ENCODE measurements at regions not wholly inside any gene's neighbourhood (a gene's known extent, or its start where the extent isn't known, plus 50 kb on each side); places are given as distances from the start of the nearest gene placed in this dataset.

GRCh38 chr4:15362541-15362940, 65.3 kb upstream of the C1QTNF7 start:
- no peak overlapping the region for H3K4me3 ChIP-seq (ENCODE audit: control insufficient read depth in 1 of 7, extremely low read depth in 1 of 7, insufficient read depth in 4 of 7, low read depth in 2 of 7, low read length in 6 of 7)
- 80% methylated on average over 1 of the region's 2 CpGs for WGBS (ENCODE audit: insufficient coverage)
- no peaks in the 10 kb centered on the region for H3K9me3 ChIP-seq (ENCODE audit: control extremely low read depth in 1 of 5, control insufficient read depth in 4 of 5, insufficient read depth in 2 of 5, low read depth in 1 of 5, low read length in 4 of 5)
- peaks cover 0 to 2% (median 0%) of the 10 kb centered on the region in 4 experiments for H3K4me1 ChIP-seq (ENCODE audit: control extremely low read depth in 1 of 4, control insufficient read depth in 4 of 4, insufficient read depth in 4 of 4, low read length in 3 of 4)
- ChIA-PET POLR2A (interaction anchor here (0.5 kb wide), 1 partner anchor 141 kb away, joined by 4 read pairs; no protein-coding TSS in a partner anchor), CTCF (interaction anchor here (0.9 to 1.3 kb wide), 3 partner anchors 10 to 35 kb away, joined by 3 to 4 read pairs (median 3); no protein-coding TSS in a partner anchor)
- no peak for DNase-seq
- H3K27ac ChIP-seq (ENCODE audit: insufficient read depth in 1 of 2, low read depth in 1 of 2, low read length in 2 of 2, poor library complexity in 1 of 2, severe bottlenecking in 2 of 2): no peak overlapping the region
- H3K27me3 ChIP-seq (replicated peaks in 2 of 5; ENCODE audit: control insufficient read depth in 4 of 5, insufficient read depth in 5 of 5, low read length in 4 of 5): no peaks in the 10 kb centered on the region
- H3K36me3 ChIP-seq (ENCODE audit: control insufficient read depth in 4 of 4, insufficient read depth in 4 of 4, low read length in 3 of 4): no peaks in the 10 kb centered on the region

GRCh38 chr4:15364183-15364582, 63.6 kb upstream of the C1QTNF7 start:
- no peak overlapping the region for H3K27ac ChIP-seq (ENCODE audit: insufficient read depth in 1 of 2, low read depth in 1 of 2, low read length in 2 of 2, poor library complexity in 1 of 2, severe bottlenecking in 2 of 2)
- POLR2A ChIA-PET: no interaction called here

DNA sequence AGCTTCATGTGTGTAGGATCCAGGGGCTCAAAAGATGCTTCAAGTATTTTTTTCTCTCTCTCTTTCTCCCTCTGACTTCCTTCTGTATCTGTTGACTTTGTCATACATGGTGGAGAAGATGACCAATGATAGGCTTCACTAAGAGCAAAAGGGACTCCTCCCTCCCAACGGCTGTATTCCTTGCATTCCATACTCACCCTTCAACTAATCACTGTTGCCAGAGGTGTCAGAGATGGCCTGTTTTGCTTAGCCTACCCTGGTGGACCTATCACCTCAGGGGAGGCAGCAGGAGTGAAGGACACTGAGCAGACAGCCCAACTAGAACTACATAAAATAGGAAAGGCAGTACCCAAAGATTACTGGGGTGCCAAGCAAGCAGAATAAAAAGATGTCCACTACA, 62.2 kb upstream of the C1QTNF7 start:
- ChIA-PET POLR2A (no interaction called here), CTCF (interaction anchor here (1.8 kb wide), 1 partner anchor 31 kb away, joined by 5 read pairs; no protein-coding TSS in a partner anchor)
- H3K36me3 ChIP-seq (ENCODE audit: control insufficient read depth in 4 of 4, insufficient read depth in 4 of 4, low read length in 3 of 4): no peaks in the 10 kb centered on the region
- no peaks in the 10 kb centered on the region for H3K9me3 ChIP-seq (ENCODE audit: control extremely low read depth in 1 of 5, control insufficient read depth in 4 of 5, insufficient read depth in 2 of 5, low read depth in 1 of 5, low read length in 4 of 5)
- H3K27ac ChIP-seq (ENCODE audit: insufficient read depth in 1 of 2, low read depth in 1 of 2, low read length in 2 of 2, poor library complexity in 1 of 2, severe bottlenecking in 2 of 2): no peak overlapping the region
- H3K4me1 ChIP-seq (ENCODE audit: control extremely low read depth in 1 of 4, control insufficient read depth in 4 of 4, insufficient read depth in 4 of 4, low read length in 3 of 4): peaks cover 0 to 6% (median 3%) of the 10 kb centered on the region in 4 experiments
- 90% methylated on average over 1 of the region's 1 CpG for WGBS (ENCODE audit: insufficient coverage)
- no peaks in the 10 kb centered on the region for H3K27me3 ChIP-seq (replicated peaks in 2 of 5; ENCODE audit: control insufficient read depth in 4 of 5, insufficient read depth in 5 of 5, low read length in 4 of 5)
- no peak overlapping the region for H3K4me3 ChIP-seq (ENCODE audit: control insufficient read depth in 1 of 7, extremely low read depth in 1 of 7, insufficient read depth in 4 of 7, low read depth in 2 of 7, low read length in 6 of 7)
- DNase-seq: no peak

More at GRCh38 chr4:15364183-15364582, 63.6 kb upstream of the C1QTNF7 start:
- no peaks in the 10 kb centered on the region for H3K9me3 ChIP-seq (ENCODE audit: control extremely low read depth in 1 of 5, control insufficient read depth in 4 of 5, insufficient read depth in 2 of 5, low read depth in 1 of 5, low read length in 4 of 5)
- DNase-seq: no peak
- no peak overlapping the region for H3K4me3 ChIP-seq (ENCODE audit: control insufficient read depth in 1 of 7, extremely low read depth in 1 of 7, insufficient read depth in 4 of 7, low read depth in 2 of 7, low read length in 6 of 7)
- H3K27me3 ChIP-seq (replicated peaks in 2 of 5; ENCODE audit: control insufficient read depth in 4 of 5, insufficient read depth in 5 of 5, low read length in 4 of 5): no peaks in the 10 kb centered on the region
- H3K36me3 ChIP-seq (ENCODE audit: control insufficient read depth in 4 of 4, insufficient read depth in 4 of 4, low read length in 3 of 4): no peaks in the 10 kb centered on the region
- CTCF ChIA-PET: no interaction called here
- peaks cover 0 to 4% (median 3%) of the 10 kb centered on the region in 4 experiments for H3K4me1 ChIP-seq (ENCODE audit: control extremely low read depth in 1 of 4, control insufficient read depth in 4 of 4, insufficient read depth in 4 of 4, low read length in 3 of 4)

GRCh38 chr4:15366721-15367120, 61.1 kb upstream of the C1QTNF7 start:
- Histone ChIP-seq H3K9me3 (ENCODE audit: control extremely low read depth in 1 of 5, control insufficient read depth in 4 of 5, insufficient read depth in 2 of 5, low read depth in 1 of 5, low read length in 4 of 5) (no peaks in the 10 kb centered on the region), H3K27me3 (replicated peaks in 2 of 5; ENCODE audit: control insufficient read depth in 4 of 5, insufficient read depth in 5 of 5, low read length in 4 of 5) (no peaks in the 10 kb centered on the region), H3K4me1 (ENCODE audit: control extremely low read depth in 1 of 4, control insufficient read depth in 4 of 4, insufficient read depth in 4 of 4, low read length in 3 of 4) (peaks cover 0 to 6% (median 3%) of the 10 kb centered on the region in 4 experiments), H3K27ac (ENCODE audit: insufficient read depth in 1 of 2, low read depth in 1 of 2, low read length in 2 of 2, poor library complexity in 1 of 2, severe bottlenecking in 2 of 2) (no peak overlapping the region), H3K4me3 (ENCODE audit: control insufficient read depth in 1 of 7, extremely low read depth in 1 of 7, insufficient read depth in 4 of 7, low read depth in 2 of 7, low read length in 6 of 7) (no peak overlapping the region), H3K36me3 (ENCODE audit: control insufficient read depth in 4 of 4, insufficient read depth in 4 of 4, low read length in 3 of 4) (no peaks in the 10 kb centered on the region)
- POLR2A ChIA-PET: no interaction called here
- CTCF ChIA-PET: interaction anchor here (1.1 to 1.2 kb wide), 2 partner anchors 17 to 130 kb away, joined by 3 read pairs; no protein-coding TSS in a partner anchor
- DNase-seq: peak in 2 of 3 donors; percentile 4 to 22
- WGBS (ENCODE audit: insufficient coverage): no CpG with 5 or more reads among the region's 1 CpG

GRCh38 chr4:15368856-15369255, 59.0 kb upstream of the C1QTNF7 start:
- H3K9me3 ChIP-seq (ENCODE audit: control extremely low read depth in 1 of 5, control insufficient read depth in 4 of 5, insufficient read depth in 2 of 5, low read depth in 1 of 5, low read length in 4 of 5): no peaks in the 10 kb centered on the region
- no peaks in the 10 kb centered on the region for H3K27me3 ChIP-seq (replicated peaks in 2 of 5; ENCODE audit: control insufficient read depth in 4 of 5, insufficient read depth in 5 of 5, low read length in 4 of 5)
- ChIA-PET CTCF (interaction anchor here (1.0 kb wide), 1 partner anchor 132 kb away, joined by 3 read pairs; no protein-coding TSS in a partner anchor), POLR2A (no interaction called here)
- peaks cover 0 to 6% (median 3%) of the 10 kb centered on the region in 4 experiments for H3K4me1 ChIP-seq (ENCODE audit: control extremely low read depth in 1 of 4, control insufficient read depth in 4 of 4, insufficient read depth in 4 of 4, low read length in 3 of 4)
- 54% methylated on average over 3 of the region's 3 CpGs for WGBS (ENCODE audit: insufficient coverage)
- DNase-seq: peak; percentile 12 to 70 (median 58)
- H3K27ac ChIP-seq (ENCODE audit: insufficient read depth in 1 of 2, low read depth in 1 of 2, low read length in 2 of 2, poor library complexity in 1 of 2, severe bottlenecking in 2 of 2): no peak overlapping the region
- no peak overlapping the region for H3K4me3 ChIP-seq (ENCODE audit: control insufficient read depth in 1 of 7, extremely low read depth in 1 of 7, insufficient read depth in 4 of 7, low read depth in 2 of 7, low read length in 6 of 7)
- H3K36me3 ChIP-seq (ENCODE audit: control insufficient read depth in 4 of 4, insufficient read depth in 4 of 4, low read length in 3 of 4): no peaks in the 10 kb centered on the region

DNA sequence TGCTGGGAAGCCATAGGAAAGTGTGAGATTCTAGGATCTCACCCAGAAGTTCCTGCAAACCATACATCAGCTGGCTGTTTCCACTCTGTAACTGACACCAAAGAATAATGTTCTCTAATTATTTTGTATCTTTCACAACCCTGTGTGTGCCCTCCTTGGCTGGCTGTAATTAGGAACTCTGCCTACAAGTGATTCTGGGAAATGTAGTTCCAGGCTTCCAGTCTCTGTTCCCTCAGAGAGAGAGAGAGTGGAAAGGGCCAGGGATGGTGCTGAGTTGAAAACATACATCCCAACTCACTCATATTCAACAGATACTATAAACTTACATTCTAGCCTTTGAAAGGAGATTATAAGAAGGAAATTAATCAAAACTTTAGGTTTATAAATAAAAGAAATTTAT, 57.5 kb upstream of the C1QTNF7 start:
- CTCF ChIA-PET: interaction anchor here (1.2 kb wide), 1 partner anchor 10 kb away, joined by 4 read pairs; no protein-coding TSS in a partner anchor
- no peaks in the 10 kb centered on the region for H3K36me3 ChIP-seq (ENCODE audit: control insufficient read depth in 4 of 4, insufficient read depth in 4 of 4, low read length in 3 of 4)
- H3K27me3 ChIP-seq (replicated peaks in 2 of 5; ENCODE audit: control insufficient read depth in 4 of 5, insufficient read depth in 5 of 5, low read length in 4 of 5): no peaks in the 10 kb centered on the region
- H3K9me3 ChIP-seq (ENCODE audit: control extremely low read depth in 1 of 5, control insufficient read depth in 4 of 5, insufficient read depth in 2 of 5, low read depth in 1 of 5, low read length in 4 of 5): no peaks in the 10 kb centered on the region
- POLR2A ChIA-PET: no interaction called here
- peaks cover 0 to 10% (median 5%) of the 10 kb centered on the region in 4 experiments for H3K4me1 ChIP-seq (ENCODE audit: control extremely low read depth in 1 of 4, control insufficient read depth in 4 of 4, insufficient read depth in 4 of 4, low read length in 3 of 4)
- no peak overlapping the region for H3K4me3 ChIP-seq (ENCODE audit: control insufficient read depth in 1 of 7, extremely low read depth in 1 of 7, insufficient read depth in 4 of 7, low read depth in 2 of 7, low read length in 6 of 7)
- no peak for DNase-seq
- H3K27ac ChIP-seq (ENCODE audit: insufficient read depth in 1 of 2, low read depth in 1 of 2, low read length in 2 of 2, poor library complexity in 1 of 2, severe bottlenecking in 2 of 2): no peak overlapping the region

DNA sequence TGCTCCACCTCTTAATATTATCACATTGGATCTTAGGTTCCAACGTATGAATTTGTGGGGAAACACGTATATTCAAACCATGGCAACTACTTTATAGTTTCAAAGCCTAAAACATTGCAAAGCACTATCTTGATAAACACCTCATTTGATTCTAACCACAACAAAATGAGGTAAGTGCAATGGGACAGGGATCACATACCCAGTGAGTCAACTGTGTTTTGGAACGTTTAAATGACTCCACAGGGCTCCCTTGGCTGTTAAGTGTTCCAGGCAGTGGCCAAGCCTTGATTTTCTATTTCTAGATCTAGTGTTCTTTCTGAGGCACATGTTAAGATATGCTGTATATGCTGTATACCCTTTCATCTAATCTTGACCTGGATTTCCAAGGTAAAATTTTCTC, 54.5 kb upstream of the C1QTNF7 start:
- H3K4me1 ChIP-seq (ENCODE audit: control extremely low read depth in 1 of 4, control insufficient read depth in 4 of 4, insufficient read depth in 4 of 4, low read length in 3 of 4): peaks cover 0 to 25% (median 13%) of the 10 kb centered on the region in 4 experiments
- CTCF ChIA-PET: interaction anchor here (1.4 to 1.7 kb wide), 3 partner anchors 11 to 23 kb away, joined by 3 to 6 read pairs (median 4); no protein-coding TSS in a partner anchor
- no peaks in the 10 kb centered on the region for H3K9me3 ChIP-seq (ENCODE audit: control extremely low read depth in 1 of 5, control insufficient read depth in 4 of 5, insufficient read depth in 2 of 5, low read depth in 1 of 5, low read length in 4 of 5)
- H3K4me3 ChIP-seq (ENCODE audit: control insufficient read depth in 1 of 7, extremely low read depth in 1 of 7, insufficient read depth in 4 of 7, low read depth in 2 of 7, low read length in 6 of 7): no peak overlapping the region
- POLR2A ChIA-PET: no interaction called here
- no peaks in the 10 kb centered on the region for H3K36me3 ChIP-seq (ENCODE audit: control insufficient read depth in 4 of 4, insufficient read depth in 4 of 4, low read length in 3 of 4)
- no peak overlapping the region for H3K27ac ChIP-seq (ENCODE audit: insufficient read depth in 1 of 2, low read depth in 1 of 2, low read length in 2 of 2, poor library complexity in 1 of 2, severe bottlenecking in 2 of 2)
- DNase-seq: no peak
- 92% methylated on average over 3 of the region's 3 CpGs for WGBS (ENCODE audit: insufficient coverage)
- H3K27me3 ChIP-seq (replicated peaks in 2 of 5; ENCODE audit: control insufficient read depth in 4 of 5, insufficient read depth in 5 of 5, low read length in 4 of 5): no peaks in the 10 kb centered on the region

All from common myeloid progenitor, CD34-positive (primary cell).